ENCODE measurements at regions not wholly inside any gene's neighbourhood (a gene's known extent, or its start where the extent isn't known, plus 50 kb on each side); places are given as distances from the start of the nearest gene placed in this dataset.

GRCh38 chr9:88697764-88698432, 162.9 kb downstream of the NXNL2 start:
- no peak for TF ChIP-seq RXRA (IDR thresholded peaks at IDR 0.05)
- no peak for TF ChIP-seq CTCF (IDR thresholded peaks at IDR 0.05; ENCODE audit: low read depth, low read length, missing input control)
- no peak for TF ChIP-seq TAF1 (conservative IDR thresholded peaks at IDR 0.05)
- no peak for TF ChIP-seq YY1 (IDR thresholded peaks at IDR 0.05)
- TF ChIP-seq MAX (IDR thresholded peaks at IDR 0.05), result no peak
- TF ChIP-seq, protein P1, sequence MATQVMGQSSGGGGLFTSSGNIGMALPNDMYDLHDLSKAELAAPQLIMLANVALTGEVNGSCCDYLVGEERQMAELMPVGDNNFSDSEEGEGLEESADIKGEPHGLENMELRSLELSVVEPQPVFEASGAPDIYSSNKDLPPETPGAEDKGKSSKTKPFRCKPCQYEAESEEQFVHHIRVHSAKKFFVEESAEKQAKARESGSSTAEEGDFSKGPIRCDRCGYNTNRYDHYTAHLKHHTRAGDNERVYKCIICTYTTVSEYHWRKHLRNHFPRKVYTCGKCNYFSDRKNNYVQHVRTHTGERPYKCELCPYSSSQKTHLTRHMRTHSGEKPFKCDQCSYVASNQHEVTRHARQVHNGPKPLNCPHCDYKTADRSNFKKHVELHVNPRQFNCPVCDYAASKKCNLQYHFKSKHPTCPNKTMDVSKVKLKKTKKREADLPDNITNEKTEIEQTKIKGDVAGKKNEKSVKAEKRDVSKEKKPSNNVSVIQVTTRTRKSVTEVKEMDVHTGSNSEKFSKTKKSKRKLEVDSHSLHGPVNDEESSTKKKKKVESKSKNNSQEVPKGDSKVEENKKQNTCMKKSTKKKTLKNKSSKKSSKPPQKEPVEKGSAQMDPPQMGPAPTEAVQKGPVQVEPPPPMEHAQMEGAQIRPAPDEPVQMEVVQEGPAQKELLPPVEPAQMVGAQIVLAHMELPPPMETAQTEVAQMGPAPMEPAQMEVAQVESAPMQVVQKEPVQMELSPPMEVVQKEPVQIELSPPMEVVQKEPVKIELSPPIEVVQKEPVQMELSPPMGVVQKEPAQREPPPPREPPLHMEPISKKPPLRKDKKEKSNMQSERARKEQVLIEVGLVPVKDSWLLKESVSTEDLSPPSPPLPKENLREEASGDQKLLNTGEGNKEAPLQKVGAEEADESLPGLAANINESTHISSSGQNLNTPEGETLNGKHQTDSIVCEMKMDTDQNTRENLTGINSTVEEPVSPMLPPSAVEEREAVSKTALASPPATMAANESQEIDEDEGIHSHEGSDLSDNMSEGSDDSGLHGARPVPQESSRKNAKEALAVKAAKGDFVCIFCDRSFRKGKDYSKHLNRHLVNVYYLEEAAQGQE (IDR thresholded peaks at IDR 0.05), result no peak
- TF ChIP-seq SP1 (IDR thresholded peaks at IDR 0.05), result no peak
- no peak for TF ChIP-seq NR2F2 (IDR thresholded peaks at IDR 0.05)

Data from liver (tissue), 3 donors.